ENCODE measurements at regions not wholly inside any gene's neighbourhood (a gene's known extent, or its start where the extent isn't known, plus 50 kb on each side); places are given as distances from the start of the nearest gene placed in this dataset.

GRCh38 chr1:194309269-194309668 lies 1122.9 kb upstream of the B3GALT2 start:
- intact Hi-C loops (cut with micrococcal nuclease; ENCODE audit: unreplicated experiment), result no loop called here
- no peaks in the 10 kb centered on the region for H3K9me3 Mint-ChIP-seq (ENCODE audit: unreplicated experiment)

GRCh38 chr1:194300776-194301175 lies 1114.4 kb upstream of the B3GALT2 start:
- Histone ChIP-seq H3K27me3 (replicated peaks; ENCODE audit: control insufficient read depth, insufficient read depth, low read length) (no peaks in the 10 kb centered on the region), H3K9me3 (no peaks in the 10 kb centered on the region), H3K36me3 (ENCODE audit: control insufficient read depth, insufficient read depth, low read length) (no peaks in the 10 kb centered on the region), H3K4me3 (ENCODE audit: low read depth, low read length) (no peak overlapping the region), H3K4me1 (no peaks in the 10 kb centered on the region)
- H3K36me3 Mint-ChIP-seq (ENCODE audit: insufficient read depth, unreplicated experiment), result no peaks in the 10 kb centered on the region
- BruUV-seq (replicated peaks), result no TSS peak
- no peaks in the 10 kb centered on the region for H3K27me3 Mint-ChIP-seq (ENCODE audit: insufficient read depth, unreplicated experiment)
- TF ChIP-seq, protein P1, sequence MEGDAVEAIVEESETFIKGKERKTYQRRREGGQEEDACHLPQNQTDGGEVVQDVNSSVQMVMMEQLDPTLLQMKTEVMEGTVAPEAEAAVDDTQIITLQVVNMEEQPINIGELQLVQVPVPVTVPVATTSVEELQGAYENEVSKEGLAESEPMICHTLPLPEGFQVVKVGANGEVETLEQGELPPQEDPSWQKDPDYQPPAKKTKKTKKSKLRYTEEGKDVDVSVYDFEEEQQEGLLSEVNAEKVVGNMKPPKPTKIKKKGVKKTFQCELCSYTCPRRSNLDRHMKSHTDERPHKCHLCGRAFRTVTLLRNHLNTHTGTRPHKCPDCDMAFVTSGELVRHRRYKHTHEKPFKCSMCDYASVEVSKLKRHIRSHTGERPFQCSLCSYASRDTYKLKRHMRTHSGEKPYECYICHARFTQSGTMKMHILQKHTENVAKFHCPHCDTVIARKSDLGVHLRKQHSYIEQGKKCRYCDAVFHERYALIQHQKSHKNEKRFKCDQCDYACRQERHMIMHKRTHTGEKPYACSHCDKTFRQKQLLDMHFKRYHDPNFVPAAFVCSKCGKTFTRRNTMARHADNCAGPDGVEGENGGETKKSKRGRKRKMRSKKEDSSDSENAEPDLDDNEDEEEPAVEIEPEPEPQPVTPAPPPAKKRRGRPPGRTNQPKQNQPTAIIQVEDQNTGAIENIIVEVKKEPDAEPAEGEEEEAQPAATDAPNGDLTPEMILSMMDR (IDR thresholded peaks at IDR 0.05; ENCODE audit: insufficient read depth in 1 of 2, low read depth in 1 of 2, low read length in 1 of 2, severe bottlenecking in 1 of 2, unreplicated experiment in 1 of 2), result no peak
- no peak for DNase-seq
- H3K9me3 Mint-ChIP-seq (ENCODE audit: unreplicated experiment), result no peaks in the 10 kb centered on the region
- H3K4me1 Mint-ChIP-seq (ENCODE audit: low read depth, unreplicated experiment), result no peaks in the 10 kb centered on the region
- intact Hi-C loops (cut with micrococcal nuclease; ENCODE audit: unreplicated experiment), result no loop called here
- no peak overlapping the region for H3K4me3 Mint-ChIP-seq (ENCODE audit: unreplicated experiment)
- ChIA-PET CTCF (no interaction called here), POLR2A (no interaction called here)
- H3K27ac Mint-ChIP-seq (ENCODE audit: unreplicated experiment), result no peak overlapping the region

More at GRCh38 chr1:194309269-194309668, 1122.9 kb upstream of the B3GALT2 start:
- BruUV-seq (replicated peaks), result no TSS peak
- H3K4me1 ChIP-seq, result no peaks in the 10 kb centered on the region
- ChIA-PET POLR2A (no interaction called here), CTCF (no interaction called here)
- H3K4me1 Mint-ChIP-seq (ENCODE audit: low read depth, unreplicated experiment), result no peaks in the 10 kb centered on the region
- H3K4me3 Mint-ChIP-seq (ENCODE audit: unreplicated experiment), result no peak overlapping the region
- no peak overlapping the region for H3K27ac Mint-ChIP-seq (ENCODE audit: unreplicated experiment)
- no peaks in the 10 kb centered on the region for H3K36me3 ChIP-seq (ENCODE audit: control insufficient read depth, insufficient read depth, low read length)
- DNase-seq, result no peak
- no peaks in the 10 kb centered on the region for H3K27me3 ChIP-seq (replicated peaks; ENCODE audit: control insufficient read depth, insufficient read depth, low read length)
- no peaks in the 10 kb centered on the region for H3K36me3 Mint-ChIP-seq (ENCODE audit: insufficient read depth, unreplicated experiment)
- TF ChIP-seq, protein P1 (IDR thresholded peaks at IDR 0.05; ENCODE audit: insufficient read depth in 1 of 2, low read depth in 1 of 2, low read length in 1 of 2, severe bottlenecking in 1 of 2, unreplicated experiment in 1 of 2), result no peak
- no peaks in the 10 kb centered on the region for H3K27me3 Mint-ChIP-seq (ENCODE audit: insufficient read depth, unreplicated experiment)
- no peak overlapping the region for H3K4me3 ChIP-seq (ENCODE audit: low read depth, low read length)
- H3K9me3 ChIP-seq, result no peaks in the 10 kb centered on the region

- Histone ChIP-seq H3K36me3 (ENCODE audit: control insufficient read depth, insufficient read depth, low read length) (no peaks in the 10 kb centered on the region), H3K4me3 (ENCODE audit: low read depth, low read length) (no peak overlapping the region), H3K4me1 (no peaks in the 10 kb centered on the region), H3K9me3 (no peaks in the 10 kb centered on the region), H3K27me3 (replicated peaks; ENCODE audit: control insufficient read depth, insufficient read depth, low read length) (no peaks in the 10 kb centered on the region)
- Mint-ChIP-seq H3K9me3 (ENCODE audit: unreplicated experiment) (no peaks in the 10 kb centered on the region), H3K27me3 (ENCODE audit: insufficient read depth, unreplicated experiment) (no peaks in the 10 kb centered on the region), H3K4me3 (ENCODE audit: unreplicated experiment) (no peak overlapping the region), H3K36me3 (ENCODE audit: insufficient read depth, unreplicated experiment) (no peaks in the 10 kb centered on the region), H3K27ac (ENCODE audit: unreplicated experiment) (no peak overlapping the region), H3K4me1 (ENCODE audit: low read depth, unreplicated experiment) (no peaks in the 10 kb centered on the region)
- intact Hi-C loops (cut with micrococcal nuclease; ENCODE audit: unreplicated experiment), result no loop called here
- DNase-seq, result no peak
- TF ChIP-seq, protein P1 (IDR thresholded peaks at IDR 0.05; ENCODE audit: insufficient read depth in 1 of 2, low read depth in 1 of 2, low read length in 1 of 2, severe bottlenecking in 1 of 2, unreplicated experiment in 1 of 2), result no peak
- no TSS peak for BruUV-seq (replicated peaks)
- POLR2A ChIA-PET, result no interaction called here
- CTCF ChIA-PET, result no interaction called here
Measured at GRCh38 chr1:194300340-194300739, 1113.9 kb upstream of the B3GALT2 start.
